ENCODE measurements at regions not wholly inside any gene's neighbourhood (a gene's known extent, or its start where the extent isn't known, plus 50 kb on each side); places are given as distances from the start of the nearest gene placed in this dataset.

DNA sequence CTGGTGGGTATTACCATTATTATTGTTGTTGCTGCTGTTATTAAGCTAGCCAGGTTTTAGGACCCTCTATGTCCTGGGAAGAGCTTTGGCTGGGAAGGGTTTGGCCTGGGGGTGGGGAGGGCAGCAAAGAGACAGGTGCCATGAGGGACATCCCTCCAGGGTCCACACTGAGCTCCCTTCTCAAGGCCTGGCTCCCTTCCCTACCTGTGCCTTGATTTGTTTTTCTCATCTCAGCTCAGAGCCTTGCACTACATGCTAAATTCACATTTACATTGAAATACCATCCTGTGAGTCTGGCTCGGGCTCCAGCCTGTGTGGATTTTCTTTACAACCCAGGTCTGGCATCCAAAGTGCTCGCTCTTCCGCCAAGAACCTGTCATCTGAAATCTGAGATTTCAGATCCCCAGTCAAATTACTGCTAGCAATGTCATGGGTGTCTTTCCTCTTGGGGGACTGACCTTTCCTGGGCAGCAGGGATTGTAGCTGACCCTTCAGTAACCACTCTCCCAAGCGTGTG, 536.3 kb downstream of the PTPRU start:
- TF ChIP-seq SRF (IDR thresholded peaks at IDR 0.05; ENCODE audit: low read depth in 2 of 2, low read length in 2 of 2) (no peak), MAX (IDR thresholded peaks at IDR 0.05; ENCODE audit: low read depth, low read length) (no peak), HDGF (IDR thresholded peaks at IDR 0.05) (no peak), CREM (IDR thresholded peaks at IDR 0.05; ENCODE audit: low read depth) (no peak), GABPA (IDR thresholded peaks at IDR 0.05; ENCODE audit: low read depth) (no peak), EP300 (IDR thresholded peaks at IDR 0.05; ENCODE audit: borderline replicate concordance in 1 of 2, control insufficient read depth in 1 of 2, low read depth in 2 of 2, low read length in 2 of 2) (no peak), DPF2 (IDR thresholded peaks at IDR 0.05) (no peak), RAD21 (IDR thresholded peaks at IDR 0.05; ENCODE audit: insufficient read depth, low read depth, low read length) (no peak)
